ENCODE measurements at regions not wholly inside any gene's neighbourhood (a gene's known extent, or its start where the extent isn't known, plus 50 kb on each side); places are given as distances from the start of the nearest gene placed in this dataset.

DNA sequence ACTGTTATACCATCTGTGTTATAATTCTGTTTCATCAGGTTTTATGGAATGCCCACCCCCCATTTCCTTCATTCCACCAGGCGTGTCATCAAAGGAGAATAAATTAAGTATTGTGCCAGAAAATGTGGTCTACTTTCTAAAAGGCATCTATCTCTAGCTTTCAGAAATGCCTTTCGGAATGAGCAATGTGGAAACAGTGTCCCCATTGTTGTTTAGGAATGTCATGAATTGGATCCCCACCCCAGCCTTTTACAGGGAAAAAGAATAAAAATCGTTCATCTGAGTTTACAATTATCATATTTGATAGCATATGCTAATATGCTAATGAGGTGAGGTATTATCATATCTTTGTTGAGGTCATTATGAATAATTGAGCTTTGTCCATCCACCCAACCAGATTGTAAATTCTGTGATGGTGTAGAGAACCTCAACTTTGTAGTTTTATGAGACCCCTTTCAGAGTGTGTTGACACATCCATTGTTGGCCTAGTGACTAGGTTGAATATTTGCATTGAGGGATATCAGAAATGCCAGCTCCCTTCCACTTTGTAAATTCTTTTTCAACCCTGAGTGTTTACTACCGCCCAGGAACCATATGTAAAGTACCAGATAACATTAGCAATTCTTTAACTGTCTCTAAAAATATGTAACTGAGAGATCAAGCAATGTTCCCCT is 56.2 kb upstream of the CCDC160 start:
- no peak overlapping the region for H3K4me2 ChIP-seq (ENCODE audit: extremely low read depth, insufficient read depth, low read length)
- TF ChIP-seq EZH2 (IDR thresholded peaks at IDR 0.05; ENCODE audit: low read length, missing control alignments): no peak
- TF ChIP-seq, protein P1, sequence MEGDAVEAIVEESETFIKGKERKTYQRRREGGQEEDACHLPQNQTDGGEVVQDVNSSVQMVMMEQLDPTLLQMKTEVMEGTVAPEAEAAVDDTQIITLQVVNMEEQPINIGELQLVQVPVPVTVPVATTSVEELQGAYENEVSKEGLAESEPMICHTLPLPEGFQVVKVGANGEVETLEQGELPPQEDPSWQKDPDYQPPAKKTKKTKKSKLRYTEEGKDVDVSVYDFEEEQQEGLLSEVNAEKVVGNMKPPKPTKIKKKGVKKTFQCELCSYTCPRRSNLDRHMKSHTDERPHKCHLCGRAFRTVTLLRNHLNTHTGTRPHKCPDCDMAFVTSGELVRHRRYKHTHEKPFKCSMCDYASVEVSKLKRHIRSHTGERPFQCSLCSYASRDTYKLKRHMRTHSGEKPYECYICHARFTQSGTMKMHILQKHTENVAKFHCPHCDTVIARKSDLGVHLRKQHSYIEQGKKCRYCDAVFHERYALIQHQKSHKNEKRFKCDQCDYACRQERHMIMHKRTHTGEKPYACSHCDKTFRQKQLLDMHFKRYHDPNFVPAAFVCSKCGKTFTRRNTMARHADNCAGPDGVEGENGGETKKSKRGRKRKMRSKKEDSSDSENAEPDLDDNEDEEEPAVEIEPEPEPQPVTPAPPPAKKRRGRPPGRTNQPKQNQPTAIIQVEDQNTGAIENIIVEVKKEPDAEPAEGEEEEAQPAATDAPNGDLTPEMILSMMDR (conservative IDR thresholded peaks at IDR 0.05 in 1 of 2, IDR thresholded peaks at IDR 0.05 in 1 of 2; ENCODE audit: low read depth in 1 of 2, low read length in 2 of 2): no peak
- no peak overlapping the region for H3K4me3 ChIP-seq (replicated peaks in 1 of 4; ENCODE audit: control extremely low read depth in 1 of 4, insufficient read depth in 1 of 4, low read depth in 3 of 4, low read length in 4 of 4)
- H4K20me1 ChIP-seq (ENCODE audit: control insufficient read depth, extremely low read depth, insufficient read depth, low read length): no peaks in the 10 kb centered on the region
- DNase-seq (ENCODE audit: low read depth in 2 of 2): no peak
- no peak overlapping the region for H2AFZ ChIP-seq (ENCODE audit: low read length)
- H3K79me2 ChIP-seq (ENCODE audit: control insufficient read depth, insufficient read depth, low read length): no peaks in the 10 kb centered on the region
- no peaks in the 10 kb centered on the region for H3K27me3 ChIP-seq (ENCODE audit: control insufficient read depth, insufficient read depth, low read length)
- no peak overlapping the region for H3K27ac ChIP-seq (ENCODE audit: insufficient read depth, low read length)
- H3K9ac ChIP-seq (ENCODE audit: insufficient read depth, low read length): no peak overlapping the region
- no peaks in the 10 kb centered on the region for H3K36me3 ChIP-seq (ENCODE audit: control insufficient read depth, insufficient read depth, low read length)
- H3K4me1 ChIP-seq (ENCODE audit: control insufficient read depth, extremely low read depth, insufficient read depth, low read length): no peaks in the 10 kb centered on the region
- no peaks in the 10 kb centered on the region for H3K9me3 ChIP-seq (ENCODE audit: control insufficient read depth, insufficient read depth, low read depth, low read length)

DNA sequence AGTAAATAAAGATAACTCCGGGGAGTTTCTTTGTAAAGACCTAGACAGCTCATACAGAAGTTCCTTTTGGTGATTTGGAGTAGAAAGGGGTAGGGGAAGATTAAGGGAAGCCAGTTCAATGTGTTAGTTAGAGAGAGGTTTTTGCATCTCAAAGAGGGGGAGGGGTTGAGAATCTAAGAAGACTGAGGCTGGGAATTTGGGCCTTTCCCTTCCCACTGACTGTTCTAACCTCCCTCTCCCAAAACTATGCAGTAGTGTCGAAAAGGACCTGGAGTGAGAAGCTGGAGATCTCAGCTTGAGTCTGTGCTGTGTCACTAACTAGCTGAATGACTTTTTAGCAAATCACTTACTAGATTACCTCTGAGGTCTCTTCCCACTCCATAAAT is 55.7 kb upstream of the CCDC160 start:
- no peaks in the 10 kb centered on the region for H3K79me2 ChIP-seq (ENCODE audit: control insufficient read depth, insufficient read depth, low read length)
- no peaks in the 10 kb centered on the region for H3K4me1 ChIP-seq (ENCODE audit: control insufficient read depth, extremely low read depth, insufficient read depth, low read length)
- H3K4me3 ChIP-seq (replicated peaks in 1 of 4; ENCODE audit: control extremely low read depth in 1 of 4, insufficient read depth in 1 of 4, low read depth in 3 of 4, low read length in 4 of 4): no peak overlapping the region
- H3K27ac ChIP-seq (ENCODE audit: insufficient read depth, low read length): no peak overlapping the region
- no peak overlapping the region for H3K9ac ChIP-seq (ENCODE audit: insufficient read depth, low read length)
- no peaks in the 10 kb centered on the region for H4K20me1 ChIP-seq (ENCODE audit: control insufficient read depth, extremely low read depth, insufficient read depth, low read length)
- DNase-seq (ENCODE audit: low read depth in 2 of 2): no peak
- no peaks in the 10 kb centered on the region for H3K27me3 ChIP-seq (ENCODE audit: control insufficient read depth, insufficient read depth, low read length)
- H3K36me3 ChIP-seq (ENCODE audit: control insufficient read depth, insufficient read depth, low read length): no peaks in the 10 kb centered on the region
- H3K9me3 ChIP-seq (ENCODE audit: control insufficient read depth, insufficient read depth, low read depth, low read length): no peaks in the 10 kb centered on the region
- H3K4me2 ChIP-seq (ENCODE audit: extremely low read depth, insufficient read depth, low read length): no peak overlapping the region
- TF ChIP-seq, protein P1 (conservative IDR thresholded peaks at IDR 0.05 in 1 of 2, IDR thresholded peaks at IDR 0.05 in 1 of 2; ENCODE audit: low read depth in 1 of 2, low read length in 2 of 2): no peak
- TF ChIP-seq EZH2 (IDR thresholded peaks at IDR 0.05; ENCODE audit: low read length, missing control alignments): no peak
- no peak overlapping the region for H2AFZ ChIP-seq (ENCODE audit: low read length)

DNA sequence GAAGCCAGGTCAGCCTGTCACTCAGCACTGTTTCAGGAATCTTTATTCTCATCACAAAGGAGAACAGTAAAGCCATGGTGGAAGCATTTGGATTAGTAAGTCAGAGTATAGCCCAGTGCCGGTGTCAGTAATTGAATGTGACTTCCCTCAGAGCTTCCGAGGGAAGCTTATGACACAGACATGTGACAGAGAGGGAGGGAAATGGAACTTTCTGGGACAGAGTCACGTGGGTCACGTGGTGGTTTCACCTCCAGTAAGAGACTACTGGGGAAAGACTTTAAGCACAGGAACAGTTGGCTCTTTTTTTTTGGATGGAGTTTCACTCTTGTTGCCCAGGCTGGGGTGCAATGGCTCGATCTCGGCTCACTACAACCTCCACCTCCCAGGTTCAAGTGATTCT is 53.3 kb upstream of the CCDC160 start:
- H3K4me3 ChIP-seq (replicated peaks in 1 of 4; ENCODE audit: control extremely low read depth in 1 of 4, insufficient read depth in 1 of 4, low read depth in 3 of 4, low read length in 4 of 4): no peak overlapping the region
- no peak for TF ChIP-seq EZH2 (IDR thresholded peaks at IDR 0.05; ENCODE audit: low read length, missing control alignments)
- no peaks in the 10 kb centered on the region for H3K36me3 ChIP-seq (ENCODE audit: control insufficient read depth, insufficient read depth, low read length)
- H3K27ac ChIP-seq (ENCODE audit: insufficient read depth, low read length): no peak overlapping the region
- no peaks in the 10 kb centered on the region for H3K27me3 ChIP-seq (ENCODE audit: control insufficient read depth, insufficient read depth, low read length)
- no peak overlapping the region for H3K9ac ChIP-seq (ENCODE audit: insufficient read depth, low read length)
- DNase-seq (ENCODE audit: low read depth in 2 of 2): no peak
- H3K4me2 ChIP-seq (ENCODE audit: extremely low read depth, insufficient read depth, low read length): no peak overlapping the region
- no peaks in the 10 kb centered on the region for H3K9me3 ChIP-seq (ENCODE audit: control insufficient read depth, insufficient read depth, low read depth, low read length)
- no peak overlapping the region for H2AFZ ChIP-seq (ENCODE audit: low read length)
- no peaks in the 10 kb centered on the region for H3K79me2 ChIP-seq (ENCODE audit: control insufficient read depth, insufficient read depth, low read length)
- H4K20me1 ChIP-seq (ENCODE audit: control insufficient read depth, extremely low read depth, insufficient read depth, low read length): no peaks in the 10 kb centered on the region
- H3K4me1 ChIP-seq (ENCODE audit: control insufficient read depth, extremely low read depth, insufficient read depth, low read length): no peaks in the 10 kb centered on the region

Data from fibroblast of lung (primary cell).